ENCODE measurements at regions not wholly inside any gene's neighbourhood (a gene's known extent, or its start where the extent isn't known, plus 50 kb on each side); places are given as distances from the start of the nearest gene placed in this dataset.

DNA sequence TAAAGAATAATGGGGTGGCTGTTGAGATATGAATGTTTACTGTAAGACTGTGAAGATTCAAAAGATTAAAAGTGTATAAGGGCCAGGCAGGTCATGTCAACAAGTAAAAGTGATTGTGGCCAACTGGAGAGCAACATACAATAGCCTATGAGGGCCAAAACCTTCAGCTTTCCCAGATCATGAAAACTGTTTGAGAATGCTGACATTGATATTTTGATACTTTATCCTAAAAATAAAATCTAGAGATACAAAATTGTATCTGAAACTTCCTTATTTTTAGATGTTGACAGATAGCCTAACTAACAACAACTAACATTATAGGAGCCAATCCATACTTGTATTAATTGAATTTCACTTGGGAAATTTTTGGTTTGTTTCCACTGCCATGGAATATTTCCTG, 70.3 kb upstream of the PAK5 start:
- Histone ChIP-seq H3K27ac (ENCODE audit: extremely low read depth, low read depth, low read length) (no peak overlapping the region), H3K9me3 (replicated peaks; ENCODE audit: control insufficient read depth, insufficient read depth, low read depth, low read length) (no peaks in the 10 kb centered on the region), H3K9ac (ENCODE audit: insufficient read depth in 1 of 2, low read depth in 2 of 2, low read length in 2 of 2) (no peak overlapping the region), H3K4me2 (ENCODE audit: insufficient read depth, low read length) (no peak overlapping the region), H2AFZ (ENCODE audit: low read depth, low read length) (no peak overlapping the region), H3K79me2 (ENCODE audit: control insufficient read depth, insufficient read depth, low read length) (no peaks in the 10 kb centered on the region), H4K20me1 (replicated peaks; ENCODE audit: control insufficient read depth, insufficient read depth, low read length) (no peaks in the 10 kb centered on the region), H3K36me3 (ENCODE audit: control insufficient read depth, insufficient read depth, low read length) (no peaks in the 10 kb centered on the region), H3K27me3 (ENCODE audit: control insufficient read depth in 2 of 2, insufficient read depth in 2 of 2, low read length in 2 of 2) (no peaks in the 10 kb centered on the region), H3K4me3 (no peak overlapping the region), H3K4me1 (replicated peaks in 1 of 2; ENCODE audit: control insufficient read depth in 2 of 2, insufficient read depth in 2 of 2, low read length in 2 of 2) (no peaks in the 10 kb centered on the region), H3K9me1 (ENCODE audit: control insufficient read depth, insufficient read depth, low read length) (no peaks in the 10 kb centered on the region)
- in situ Hi-C loops (cut with MboI), result no loop called here
- ChIA-PET CTCF (ENCODE audit: low intra/inter-chr PET ratio) (no interaction called here), POLR2A (no interaction called here)
- ATAC-seq (no peak), FAIRE-seq (no peak), DNase-seq (ENCODE audit: extremely low read depth in 1 of 4, low spot score in 3 of 4) (no peak)
- TF ChIP-seq, protein P1, sequence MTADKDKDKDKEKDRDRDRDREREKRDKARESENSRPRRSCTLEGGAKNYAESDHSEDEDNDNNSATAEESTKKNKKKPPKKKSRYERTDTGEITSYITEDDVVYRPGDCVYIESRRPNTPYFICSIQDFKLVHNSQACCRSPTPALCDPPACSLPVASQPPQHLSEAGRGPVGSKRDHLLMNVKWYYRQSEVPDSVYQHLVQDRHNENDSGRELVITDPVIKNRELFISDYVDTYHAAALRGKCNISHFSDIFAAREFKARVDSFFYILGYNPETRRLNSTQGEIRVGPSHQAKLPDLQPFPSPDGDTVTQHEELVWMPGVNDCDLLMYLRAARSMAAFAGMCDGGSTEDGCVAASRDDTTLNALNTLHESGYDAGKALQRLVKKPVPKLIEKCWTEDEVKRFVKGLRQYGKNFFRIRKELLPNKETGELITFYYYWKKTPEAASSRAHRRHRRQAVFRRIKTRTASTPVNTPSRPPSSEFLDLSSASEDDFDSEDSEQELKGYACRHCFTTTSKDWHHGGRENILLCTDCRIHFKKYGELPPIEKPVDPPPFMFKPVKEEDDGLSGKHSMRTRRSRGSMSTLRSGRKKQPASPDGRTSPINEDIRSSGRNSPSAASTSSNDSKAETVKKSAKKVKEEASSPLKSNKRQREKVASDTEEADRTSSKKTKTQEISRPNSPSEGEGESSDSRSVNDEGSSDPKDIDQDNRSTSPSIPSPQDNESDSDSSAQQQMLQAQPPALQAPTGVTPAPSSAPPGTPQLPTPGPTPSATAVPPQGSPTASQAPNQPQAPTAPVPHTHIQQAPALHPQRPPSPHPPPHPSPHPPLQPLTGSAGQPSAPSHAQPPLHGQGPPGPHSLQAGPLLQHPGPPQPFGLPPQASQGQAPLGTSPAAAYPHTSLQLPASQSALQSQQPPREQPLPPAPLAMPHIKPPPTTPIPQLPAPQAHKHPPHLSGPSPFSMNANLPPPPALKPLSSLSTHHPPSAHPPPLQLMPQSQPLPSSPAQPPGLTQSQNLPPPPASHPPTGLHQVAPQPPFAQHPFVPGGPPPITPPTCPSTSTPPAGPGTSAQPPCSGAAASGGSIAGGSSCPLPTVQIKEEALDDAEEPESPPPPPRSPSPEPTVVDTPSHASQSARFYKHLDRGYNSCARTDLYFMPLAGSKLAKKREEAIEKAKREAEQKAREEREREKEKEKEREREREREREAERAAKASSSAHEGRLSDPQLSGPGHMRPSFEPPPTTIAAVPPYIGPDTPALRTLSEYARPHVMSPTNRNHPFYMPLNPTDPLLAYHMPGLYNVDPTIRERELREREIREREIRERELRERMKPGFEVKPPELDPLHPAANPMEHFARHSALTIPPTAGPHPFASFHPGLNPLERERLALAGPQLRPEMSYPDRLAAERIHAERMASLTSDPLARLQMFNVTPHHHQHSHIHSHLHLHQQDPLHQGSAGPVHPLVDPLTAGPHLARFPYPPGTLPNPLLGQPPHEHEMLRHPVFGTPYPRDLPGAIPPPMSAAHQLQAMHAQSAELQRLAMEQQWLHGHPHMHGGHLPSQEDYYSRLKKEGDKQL (CRISPR knock-in tag; IDR thresholded peaks at IDR 0.05; ENCODE audit: borderline replicate concordance), result no peak
- no peak for TF ChIP-seq E4F1 (CRISPR knock-in tag; IDR thresholded peaks at IDR 0.05; ENCODE audit: borderline replicate concordance)
- no TSS peak for BruUV-seq (replicated peaks)
- intact Hi-C loops (cut with micrococcal nuclease), result no loop called here
